ENCODE measurements at regions not wholly inside any gene's neighbourhood (a gene's known extent, or its start where the extent isn't known, plus 50 kb on each side); places are given as distances from the start of the nearest gene placed in this dataset.
"Not testable (repeated sequence)": the region's sequence is repeated elsewhere in the genome, so short reads cannot be mapped to it uniquely, and the experiment has no call there.

DNA sequence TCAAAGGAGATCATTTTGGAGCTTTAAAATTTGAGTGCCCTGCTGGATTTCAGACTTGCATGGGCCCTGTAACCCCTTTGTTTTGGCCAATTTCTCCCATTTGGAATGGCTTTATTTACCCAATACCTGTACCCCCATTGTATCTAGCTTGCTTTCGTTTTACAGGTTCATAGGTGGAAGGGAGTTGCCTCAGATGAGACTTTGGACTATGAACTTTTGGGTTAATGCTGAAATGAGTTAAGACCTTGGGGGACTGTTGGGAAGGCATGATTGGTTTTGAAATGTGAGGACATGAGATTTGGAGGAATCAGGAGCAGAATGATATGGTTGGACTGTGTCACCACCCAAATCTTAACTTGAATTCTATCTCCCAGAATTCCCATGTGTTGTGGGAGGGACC lies 250.6 kb downstream of the MFSD1 start:
- TF ChIP-seq, protein P1, sequence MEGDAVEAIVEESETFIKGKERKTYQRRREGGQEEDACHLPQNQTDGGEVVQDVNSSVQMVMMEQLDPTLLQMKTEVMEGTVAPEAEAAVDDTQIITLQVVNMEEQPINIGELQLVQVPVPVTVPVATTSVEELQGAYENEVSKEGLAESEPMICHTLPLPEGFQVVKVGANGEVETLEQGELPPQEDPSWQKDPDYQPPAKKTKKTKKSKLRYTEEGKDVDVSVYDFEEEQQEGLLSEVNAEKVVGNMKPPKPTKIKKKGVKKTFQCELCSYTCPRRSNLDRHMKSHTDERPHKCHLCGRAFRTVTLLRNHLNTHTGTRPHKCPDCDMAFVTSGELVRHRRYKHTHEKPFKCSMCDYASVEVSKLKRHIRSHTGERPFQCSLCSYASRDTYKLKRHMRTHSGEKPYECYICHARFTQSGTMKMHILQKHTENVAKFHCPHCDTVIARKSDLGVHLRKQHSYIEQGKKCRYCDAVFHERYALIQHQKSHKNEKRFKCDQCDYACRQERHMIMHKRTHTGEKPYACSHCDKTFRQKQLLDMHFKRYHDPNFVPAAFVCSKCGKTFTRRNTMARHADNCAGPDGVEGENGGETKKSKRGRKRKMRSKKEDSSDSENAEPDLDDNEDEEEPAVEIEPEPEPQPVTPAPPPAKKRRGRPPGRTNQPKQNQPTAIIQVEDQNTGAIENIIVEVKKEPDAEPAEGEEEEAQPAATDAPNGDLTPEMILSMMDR (IDR thresholded peaks at IDR 0.05): not testable (repeated sequence)
- not testable (repeated sequence) for TF ChIP-seq POLR2A (IDR thresholded peaks at IDR 0.05)
